Bronchial epithelial cell (primary cell): ENCODE measurements at regions not wholly inside any gene's neighbourhood (a gene's known extent, or its start where the extent isn't known, plus 50 kb on each side); places are given as distances from the start of the nearest gene placed in this dataset.
A peak's percentile ranks its signal among the peaks of the same experiment; 100 is the strongest.

Experiments used
- DNase-seq: peaks from one replicate; pipeline ENCODE4 v3.0.0-alpha.2; 2010; ENCODE audit warnings: low read depth
- FAIRE-seq: peaks from 2 replicates; lab custom pipeline; 2011; peaks lifted over from hg19 to GRCh38; lab: Jason Lieb, UNC
- H3K27me3 ChIP-seq: 2 replicates; pipeline ENCODE4 v1.5.1; 2011; ENCODE audit warnings: low read length; ENCODE audit not compliant: control insufficient read depth, insufficient read depth
- H3K36me3 ChIP-seq: 2 replicates; pipeline ENCODE4 v1.5.1; 2011; ENCODE audit warnings: low read length; ENCODE audit not compliant: control insufficient read depth, insufficient read depth
- H3K4me3 ChIP-seq: 2 replicates; pipeline ENCODE4 v1.5.1; 2011; ENCODE audit warnings: mild to moderate bottlenecking, low read depth, low read length, control low read depth
- CTCF ChIP-seq: IDR thresholded peaks from 2 replicates; pipeline ENCODE4 v1.5.1; 2011; ENCODE audit warnings: mild to moderate bottlenecking, moderate library complexity, low read length, control low read depth, inconsistent platforms; ENCODE audit not compliant: insufficient read depth, severe bottlenecking

- Histone ChIP-seq H3K27me3 (no peaks in the 10 kb centered on the region), H3K36me3 (no peaks in the 10 kb centered on the region), H3K4me3 (no peak overlapping the region)
- FAIRE-seq (no peak), DNase-seq (no peak)
- TF ChIP-seq CTCF: no peak
Measured at GRCh38 chr14:34234258-34234657, 227.8 kb downstream of the SPTSSA start.

DNA sequence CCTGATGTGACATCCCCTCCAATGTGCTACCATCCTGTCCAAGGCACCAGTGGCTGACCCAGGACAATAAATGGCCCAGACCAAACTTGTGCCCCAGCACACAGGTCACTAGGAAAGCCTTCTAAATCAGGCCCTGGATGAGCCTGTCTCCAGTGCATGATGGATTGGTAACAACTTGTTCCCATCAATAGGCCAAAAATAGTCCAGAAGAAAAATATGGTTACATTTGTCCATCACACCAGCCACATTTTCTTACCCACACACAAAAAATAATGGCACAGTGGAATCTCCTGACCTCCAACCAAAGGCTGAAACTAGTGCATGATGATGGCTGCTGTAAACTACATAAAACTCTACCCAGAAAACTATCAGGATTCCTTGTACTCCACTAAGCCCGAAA, 228.4 kb downstream of the SPTSSA start:
- no peak for TF ChIP-seq CTCF
- no peak for DNase-seq
- peak; percentile 52 for FAIRE-seq
- H3K4me3 ChIP-seq: no peak overlapping the region
- no peaks in the 10 kb centered on the region for H3K27me3 ChIP-seq
- H3K36me3 ChIP-seq: no peaks in the 10 kb centered on the region

GRCh38 chr14:34232790-34233189, 229.2 kb downstream of the SPTSSA start:
- no peaks in the 10 kb centered on the region for H3K36me3 ChIP-seq
- TF ChIP-seq CTCF: no peak
- H3K4me3 ChIP-seq: no peak overlapping the region
- DNase-seq (peak; percentile 62), FAIRE-seq (no peak)
- H3K27me3 ChIP-seq: no peaks in the 10 kb centered on the region

DNA sequence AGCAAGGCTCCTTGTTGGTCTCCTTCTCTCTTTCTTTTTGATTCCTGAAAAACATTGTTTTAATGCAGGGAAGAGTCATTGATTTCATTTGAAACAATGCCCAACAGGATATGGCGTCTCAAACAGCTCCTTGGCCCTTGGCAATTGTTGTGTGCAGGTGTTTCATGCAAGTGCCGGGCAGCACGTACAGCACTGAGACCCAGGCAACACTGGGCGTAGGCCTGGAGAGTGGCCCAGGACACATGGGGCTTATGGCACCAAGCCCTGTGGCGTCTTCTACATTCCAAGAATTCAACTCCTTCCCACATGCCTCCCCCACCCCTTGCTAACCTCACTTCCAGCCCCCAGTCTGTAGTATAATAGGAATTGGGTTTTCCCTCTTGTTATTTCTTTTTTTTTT, 230.4 kb downstream of the SPTSSA start:
- TF ChIP-seq CTCF: no peak
- H3K4me3 ChIP-seq: no peak overlapping the region
- FAIRE-seq (peak; percentile 13), DNase-seq (no peak)
- H3K27me3 ChIP-seq: no peaks in the 10 kb centered on the region
- no peaks in the 10 kb centered on the region for H3K36me3 ChIP-seq

DNA sequence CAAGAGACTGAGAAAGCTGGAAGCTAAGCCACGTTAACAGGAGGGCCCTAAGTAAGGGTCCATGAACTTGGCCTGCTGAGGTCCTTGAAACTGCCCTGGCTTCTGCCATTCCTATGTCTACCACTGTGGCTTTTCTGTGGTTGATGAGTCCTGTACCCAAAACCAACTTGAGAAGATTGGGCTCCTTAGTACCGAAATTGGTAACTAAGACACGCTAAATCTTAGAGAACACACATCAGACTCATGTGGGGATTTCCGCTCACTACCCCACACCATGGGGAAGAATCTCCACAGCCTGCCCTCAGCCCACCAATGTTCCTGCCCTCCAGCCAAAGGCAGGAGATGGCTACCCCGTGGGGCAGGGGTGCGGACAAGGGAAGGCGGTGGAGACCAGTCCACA, 232.9 kb downstream of the SPTSSA start:
- no peak for TF ChIP-seq CTCF
- FAIRE-seq: no peak
- Histone ChIP-seq H3K27me3 (no peaks in the 10 kb centered on the region), H3K4me3 (no peak overlapping the region), H3K36me3 (no peaks in the 10 kb centered on the region)
- no peak for DNase-seq

DNA sequence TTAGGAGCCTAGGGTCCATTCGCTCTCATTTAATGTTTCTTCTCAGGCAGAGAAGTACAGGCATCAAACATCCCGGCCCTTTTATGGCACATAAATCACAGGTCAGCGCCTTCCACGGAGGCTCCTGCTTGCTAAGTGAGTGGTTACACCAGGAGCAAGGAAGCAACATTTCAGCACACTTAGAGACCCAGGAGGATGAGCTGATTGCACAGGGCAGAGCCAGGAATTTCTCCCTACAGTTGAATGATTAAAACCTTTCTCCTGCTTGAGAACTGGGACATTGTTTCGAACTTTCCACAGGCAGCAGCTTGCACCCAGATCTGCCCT, 233.4 kb downstream of the SPTSSA start:
- Histone ChIP-seq H3K36me3 (no peaks in the 10 kb centered on the region), H3K27me3 (no peaks in the 10 kb centered on the region), H3K4me3 (no peak overlapping the region)
- DNase-seq (no peak), FAIRE-seq (no peak)
- TF ChIP-seq CTCF: no peak
